Activated T-helper 1 cell treated with anti-CD3 and anti-CD28 coated beads, Interleukin-12 subunit alpha, Interleukin-12 subunit beta, Interleukin-2, Interleukin-4 antibody, amounts not matched to agents 30 ng/mL and 10 ng/mL and 1 ng/mL, durations not matched to agents 14 hours and 24 hours and 36 hours (primary cell): ENCODE measurements at regions not wholly inside any gene's neighbourhood (a gene's known extent, or its start where the extent isn't known, plus 50 kb on each side); places are given as distances from the start of the nearest gene placed in this dataset.
A peak's percentile ranks its signal among the peaks of the same experiment; 100 is the strongest.
"Not testable (repeated sequence)": the region's sequence is repeated elsewhere in the genome, so short reads cannot be mapped to it uniquely, and the experiment has no call there.

Experiments
- DNase-seq: peaks from one replicate; pipeline ENCODE4 v3.0.0; 2021; ENCODE audit warnings: low spot score
- H3K27ac Mint-ChIP-seq: one replicate; pipeline ENCODE4 v1.8.0; 2021; ENCODE audit warnings: mild to moderate bottlenecking, mixed read lengths
- H3K27me3 Mint-ChIP-seq: one replicate; pipeline ENCODE4 v1.8.0; 2022; ENCODE audit warnings: mild to moderate bottlenecking, moderate library complexity, mixed read lengths; ENCODE audit not compliant: insufficient read depth
- H3K36me3 Mint-ChIP-seq: one replicate; pipeline ENCODE4 v1.8.0; 2021; ENCODE audit warnings: low read depth, mixed read lengths
- H3K4me1 Mint-ChIP-seq: one replicate; pipeline ENCODE4 v1.8.0; 2021; ENCODE audit warnings: low read depth, mixed read lengths
- H3K4me3 Mint-ChIP-seq: one replicate; pipeline ENCODE4 v1.8.0; 2021; ENCODE audit warnings: mild to moderate bottlenecking, moderate library complexity, mixed read lengths
- H3K9me3 Mint-ChIP-seq: one replicate; pipeline ENCODE4 v1.8.0; 2021; ENCODE audit warnings: mixed read lengths
- intact Hi-C: fragments of 100-400 bp; cut with micrococcal nuclease; formaldehyde crosslinking; loops from one replicate; pipeline ENCODE4 v1.15.1; 2024

DNA sequence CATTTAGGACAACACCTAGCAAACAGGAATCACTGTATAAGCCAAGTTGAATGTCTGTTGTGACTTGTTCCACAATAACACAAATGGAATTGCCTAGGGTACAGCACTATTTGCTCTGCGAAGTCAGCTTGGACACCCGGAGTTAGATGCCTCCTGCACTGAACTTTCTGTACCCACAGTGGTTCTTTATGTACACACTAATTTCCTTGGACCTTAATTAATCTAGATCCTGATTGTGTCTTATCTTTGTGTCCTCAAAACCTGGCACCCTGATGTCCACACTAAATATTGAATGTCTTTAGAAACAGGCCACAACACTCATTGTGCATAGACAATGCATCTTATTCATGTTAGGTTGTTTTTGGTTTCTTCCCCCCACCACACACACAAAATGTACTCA lies 278.9 kb upstream of the NR2F2 start:
- Mint-ChIP-seq H3K9me3 (peaks cover 4% of the 10 kb centered on the region), H3K36me3 (no peaks in the 10 kb centered on the region), H3K27ac (no peak overlapping the region), H3K27me3 (peaks cover 59% of the 10 kb centered on the region), H3K4me1 (no peaks in the 10 kb centered on the region), H3K4me3 (no peak overlapping the region)
- no peak for DNase-seq
- intact Hi-C loops, result loop anchor here (5.0 to 10.0 kb wide), 2 partner anchors 303 to 1779 kb away; no protein-coding TSS in a partner anchor

DNA sequence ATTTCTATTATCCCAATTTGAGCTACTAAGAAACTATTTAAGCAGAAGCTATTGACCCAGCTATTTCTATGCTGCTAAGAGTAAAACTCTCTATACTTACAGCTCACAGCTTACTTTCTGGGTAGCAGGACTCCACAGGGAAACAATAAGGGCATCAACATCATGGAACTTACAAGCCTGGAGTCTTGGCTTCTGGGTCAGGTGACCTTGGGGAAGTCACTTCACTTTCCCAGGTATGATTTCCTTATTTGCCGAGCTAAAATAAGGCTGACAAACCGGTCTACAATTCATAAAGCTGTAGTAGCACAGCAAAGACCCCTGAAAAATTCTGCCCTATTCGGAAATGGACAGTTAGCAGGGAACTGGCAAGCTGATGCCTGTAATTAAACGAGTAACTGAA lies 278.3 kb upstream of the NR2F2 start:
- Mint-ChIP-seq H3K9me3 (peaks cover 4% of the 10 kb centered on the region), H3K4me3 (no peak overlapping the region), H3K27me3 (peaks cover 60% of the 10 kb centered on the region), H3K27ac (no peak overlapping the region), H3K36me3 (no peaks in the 10 kb centered on the region), H3K4me1 (no peaks in the 10 kb centered on the region)
- intact Hi-C loops, result loop anchor here (5.0 to 10.0 kb wide), 2 partner anchors 303 to 1780 kb away; no protein-coding TSS in a partner anchor
- no peak for DNase-seq

GRCh38 chr15:96052572-96053030 lies 277.9 kb upstream of the NR2F2 start:
- H3K27ac Mint-ChIP-seq, result no peak overlapping the region
- no peak for DNase-seq
- H3K27me3 Mint-ChIP-seq, result peaks cover 59% of the 10 kb centered on the region
- H3K36me3 Mint-ChIP-seq, result no peaks in the 10 kb centered on the region
- H3K4me3 Mint-ChIP-seq, result no peak overlapping the region
- intact Hi-C loops, result loop anchor here (5.0 to 10.0 kb wide), 2 partner anchors 302 to 1780 kb away; no protein-coding TSS in a partner anchor
- peaks cover 4% of the 10 kb centered on the region for H3K9me3 Mint-ChIP-seq
- H3K4me1 Mint-ChIP-seq, result no peaks in the 10 kb centered on the region

DNA sequence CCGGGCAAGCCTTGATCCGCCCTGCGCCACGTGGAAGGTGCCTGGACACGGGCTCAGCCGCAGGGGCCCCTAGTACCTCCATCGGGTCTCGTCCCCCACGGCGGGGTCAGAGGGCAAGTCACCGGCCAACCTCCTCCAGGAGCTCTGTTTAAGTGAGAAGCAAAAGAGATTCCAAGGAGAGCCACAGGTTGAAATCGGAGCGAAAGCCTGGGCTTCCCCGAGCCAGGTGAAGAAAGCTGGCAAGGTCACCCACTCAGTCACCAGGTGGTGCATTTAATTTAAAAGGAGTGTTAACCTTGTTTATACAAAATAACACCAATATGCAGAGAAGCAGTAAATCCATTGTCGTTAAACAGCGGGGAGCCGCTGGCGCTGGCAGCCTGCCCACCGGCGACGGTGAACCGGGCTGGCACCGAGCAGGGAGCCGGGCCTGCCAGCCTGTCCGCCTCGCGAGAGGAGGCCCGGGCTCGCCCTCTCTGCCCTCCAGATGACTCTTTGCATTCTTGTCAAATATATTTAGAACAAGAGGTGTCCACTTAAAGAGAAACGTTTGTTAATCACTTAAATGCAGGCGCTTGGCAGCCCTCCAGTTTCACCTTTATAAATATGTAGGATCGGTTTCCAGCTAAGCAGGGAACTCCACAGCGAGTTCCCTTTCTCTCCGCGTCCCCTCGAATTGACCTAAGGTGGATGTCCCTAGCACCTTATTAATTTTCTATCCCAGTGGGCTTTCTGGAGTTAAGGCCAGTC lies 277.3 kb upstream of the NR2F2 start:
- Mint-ChIP-seq H3K27ac (no peak overlapping the region), H3K36me3 (no peaks in the 10 kb centered on the region), H3K27me3 (peaks cover 57% of the 10 kb centered on the region), H3K9me3 (peaks cover 5% of the 10 kb centered on the region), H3K4me3 (no peak overlapping the region), H3K4me1 (peaks cover 5% of the 10 kb centered on the region)
- DNase-seq, result no peak
- intact Hi-C loops, result loop anchor here (5.0 to 10.0 kb wide), 2 partner anchors 302 to 1781 kb away; no protein-coding TSS in a partner anchor

GRCh38 chr15:96053781-96054428 lies 276.6 kb upstream of the NR2F2 start:
- Mint-ChIP-seq H3K36me3 (no peaks in the 10 kb centered on the region), H3K4me3 (no peak overlapping the region), H3K27ac (no peak overlapping the region), H3K9me3 (peaks cover 8% of the 10 kb centered on the region), H3K4me1 (peaks cover 12% of the 10 kb centered on the region), H3K27me3 (peaks cover 54% of the 10 kb centered on the region)
- no peak for DNase-seq
- intact Hi-C loops, result loop anchor here (5.0 to 10.0 kb wide), 2 partner anchors 301 to 1782 kb away; no protein-coding TSS in a partner anchor

DNA sequence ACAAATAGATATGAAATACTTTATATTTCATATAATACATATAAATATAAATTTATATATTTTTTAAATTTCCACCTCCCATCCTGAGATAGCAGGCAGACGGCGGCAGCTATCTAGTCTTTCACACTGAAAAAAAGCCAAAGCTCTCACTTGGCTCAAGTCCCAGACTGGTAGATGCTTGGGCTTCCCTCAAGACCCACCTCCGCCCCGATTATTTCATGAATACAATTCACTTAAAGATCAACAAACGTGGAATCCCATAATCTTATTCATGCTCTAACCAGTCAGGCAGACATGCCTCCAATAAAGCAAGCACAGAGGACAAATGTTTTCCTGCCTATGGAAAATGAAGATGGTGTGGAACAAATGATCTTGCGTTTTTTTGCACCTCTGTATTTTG lies 275.9 kb upstream of the NR2F2 start:
- peaks cover 8% of the 10 kb centered on the region for H3K9me3 Mint-ChIP-seq
- no peak for DNase-seq
- peaks cover 48% of the 10 kb centered on the region for H3K27me3 Mint-ChIP-seq
- H3K36me3 Mint-ChIP-seq, result no peaks in the 10 kb centered on the region
- H3K27ac Mint-ChIP-seq, result no peak overlapping the region
- peaks cover 13% of the 10 kb centered on the region for H3K4me1 Mint-ChIP-seq
- H3K4me3 Mint-ChIP-seq, result no peak overlapping the region
- intact Hi-C loops, result loop anchor here (5.0 to 10.0 kb wide), 2 partner anchors 300 to 1782 kb away; no protein-coding TSS in a partner anchor

DNA sequence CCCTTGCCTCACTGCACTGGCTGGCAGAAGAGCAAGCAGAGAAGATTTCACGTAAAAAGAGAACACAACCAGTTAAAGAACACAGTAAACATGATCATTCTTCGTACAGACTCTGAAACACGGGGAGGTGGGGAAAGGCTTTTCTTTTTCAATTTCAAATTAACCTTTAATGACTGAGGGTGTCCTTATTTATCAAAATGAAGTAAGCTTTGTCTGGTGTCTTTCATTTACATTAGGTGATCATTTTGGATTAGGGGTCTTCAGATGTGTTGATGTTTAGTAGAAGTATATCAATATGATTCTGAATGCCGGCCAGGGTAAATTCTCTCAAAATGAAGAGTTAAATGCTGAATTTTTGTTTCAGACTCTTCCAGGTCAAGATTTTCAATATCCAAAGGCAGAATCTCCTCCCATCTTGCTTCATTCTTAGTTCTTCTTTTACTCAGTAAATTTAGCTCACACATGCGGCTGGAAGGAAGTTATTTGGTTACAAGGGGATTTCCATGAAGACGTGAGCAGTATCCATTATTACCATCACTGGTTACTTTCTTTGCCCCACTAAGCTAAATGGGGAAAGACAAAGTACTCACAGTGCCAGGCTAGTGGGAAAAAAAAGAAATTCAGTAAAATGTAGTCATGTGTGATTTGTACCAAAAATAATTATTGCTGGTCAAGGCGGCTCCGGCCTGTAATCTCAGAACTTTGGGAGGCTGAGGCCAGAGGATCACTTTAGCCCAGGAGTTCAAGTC lies 272.2 kb upstream of the NR2F2 start:
- intact Hi-C loops, result loop anchor here (10.0 kb wide), 1 partner anchor 297 kb away; no protein-coding TSS in a partner anchor
- peaks cover 13% of the 10 kb centered on the region for H3K9me3 Mint-ChIP-seq
- DNase-seq, result no peak
- H3K36me3 Mint-ChIP-seq, result no peaks in the 10 kb centered on the region
- peaks cover 13% of the 10 kb centered on the region for H3K4me1 Mint-ChIP-seq
- peak overlapping the region; percentile 21 for H3K27ac Mint-ChIP-seq
- peaks cover 42% of the 10 kb centered on the region for H3K27me3 Mint-ChIP-seq
- peak overlapping the region; percentile 40 for H3K4me3 Mint-ChIP-seq

GRCh38 chr15:96058852-96059103 lies 271.7 kb upstream of the NR2F2 start:
- not testable (repeated sequence) for H3K27ac Mint-ChIP-seq, DNase-seq, H3K4me3 Mint-ChIP-seq, H3K36me3 Mint-ChIP-seq
- Mint-ChIP-seq H3K27me3 (peaks cover 37% of the 10 kb centered on the region), H3K4me1 (peaks cover 13% of the 10 kb centered on the region), H3K9me3 (peaks cover 13% of the 10 kb centered on the region)
- intact Hi-C loops, result loop anchor here (10.0 kb wide), 1 partner anchor 296 kb away; no protein-coding TSS in a partner anchor

- H3K4me1 Mint-ChIP-seq, result peaks cover 13% of the 10 kb centered on the region
- intact Hi-C loops, H3K27ac Mint-ChIP-seq, H3K36me3 Mint-ChIP-seq, DNase-seq, H3K4me3 Mint-ChIP-seq: not testable (repeated sequence)
- H3K9me3 Mint-ChIP-seq, result peaks cover 13% of the 10 kb centered on the region
- H3K27me3 Mint-ChIP-seq, result peaks cover 20% of the 10 kb centered on the region
These were observed 269.9 kb upstream of the NR2F2 start for GRCh38 chr15:96060591-96060990.

DNA sequence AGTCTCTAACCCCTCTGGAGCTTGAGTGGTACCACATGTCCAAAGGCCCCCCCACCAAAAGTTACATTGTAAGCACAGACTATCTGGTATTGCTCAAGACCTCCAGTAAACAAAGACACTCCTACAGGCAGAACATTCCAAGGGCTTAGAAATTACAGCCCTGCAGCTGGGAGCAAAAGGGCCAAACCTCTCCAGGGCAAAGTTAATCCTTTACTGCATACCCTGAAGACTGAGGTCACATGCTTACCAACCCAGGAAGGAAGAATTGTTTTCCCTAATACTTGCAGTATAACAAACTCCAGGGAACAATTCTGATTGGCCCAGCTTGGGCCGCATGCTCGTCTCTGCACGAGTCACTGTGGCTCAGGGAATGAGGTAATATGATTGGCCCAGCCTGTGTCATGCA lies 266.1 kb upstream of the NR2F2 start:
- intact Hi-C loops, result no loop called here
- DNase-seq, result no peak
- no peak overlapping the region for H3K27ac Mint-ChIP-seq
- no peaks in the 10 kb centered on the region for H3K36me3 Mint-ChIP-seq
- peaks cover 8% of the 10 kb centered on the region for H3K27me3 Mint-ChIP-seq
- H3K4me3 Mint-ChIP-seq, result no peak overlapping the region
- peaks cover 5% of the 10 kb centered on the region for H3K9me3 Mint-ChIP-seq
- no peaks in the 10 kb centered on the region for H3K4me1 Mint-ChIP-seq

DNA sequence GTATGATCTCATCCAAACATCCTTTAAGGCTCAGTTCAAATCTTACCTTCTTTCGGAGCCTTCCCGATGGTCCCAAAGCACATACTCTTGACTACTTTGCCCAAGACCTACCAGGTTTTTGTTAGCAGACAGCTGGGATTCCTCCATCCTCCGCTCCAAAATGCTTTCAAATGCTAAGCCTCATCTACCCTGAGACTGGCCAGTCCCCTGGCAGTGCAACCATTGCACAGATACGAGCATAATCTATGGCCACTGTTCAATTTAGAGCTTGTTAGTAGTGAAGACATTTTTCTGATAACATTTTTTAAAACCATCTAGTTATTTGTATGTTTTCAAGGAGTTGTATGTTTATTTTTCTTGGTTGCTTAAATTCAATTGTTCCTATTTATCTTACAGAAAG lies 264.4 kb upstream of the NR2F2 start:
- intact Hi-C loops, result no loop called here
- Mint-ChIP-seq H3K36me3 (no peaks in the 10 kb centered on the region), H3K4me3 (no peak overlapping the region), H3K27me3 (no peaks in the 10 kb centered on the region), H3K9me3 (no peaks in the 10 kb centered on the region), H3K4me1 (no peaks in the 10 kb centered on the region), H3K27ac (no peak overlapping the region)
- DNase-seq, result no peak

DNA sequence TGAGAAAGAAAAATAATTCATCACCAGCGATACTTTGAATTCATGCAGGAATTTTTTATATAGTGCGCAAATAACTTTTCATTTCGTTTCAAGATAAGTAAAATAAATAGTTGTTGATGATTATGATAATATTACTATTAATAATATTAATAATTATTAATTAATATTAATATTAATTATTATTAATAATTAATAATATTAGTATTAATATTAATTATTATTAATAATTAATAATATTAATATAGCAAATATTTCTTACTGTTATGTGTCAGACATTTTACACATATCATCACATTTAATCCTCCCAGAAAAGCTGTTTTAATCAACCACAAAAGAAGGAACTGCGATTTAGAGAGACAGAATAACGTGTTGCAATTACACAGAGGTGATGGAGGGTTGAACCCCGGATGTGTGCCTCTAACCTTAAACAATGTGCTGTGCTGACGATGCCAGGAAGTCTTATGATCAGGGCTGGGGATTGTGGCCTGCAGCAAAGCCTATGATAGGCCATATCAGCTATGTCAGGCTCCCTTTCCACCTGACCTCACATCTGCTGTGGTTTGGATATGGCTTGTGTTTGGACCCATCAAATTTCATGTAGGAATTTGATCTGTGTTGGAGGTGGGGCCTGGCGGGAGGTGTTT lies 263.5 kb upstream of the NR2F2 start:
- intact Hi-C loops, result no loop called here
- no peak for DNase-seq
- no peaks in the 10 kb centered on the region for H3K27me3 Mint-ChIP-seq
- no peaks in the 10 kb centered on the region for H3K36me3 Mint-ChIP-seq
- no peak overlapping the region for H3K4me3 Mint-ChIP-seq
- no peaks in the 10 kb centered on the region for H3K4me1 Mint-ChIP-seq
- H3K9me3 Mint-ChIP-seq, result no peaks in the 10 kb centered on the region
- H3K27ac Mint-ChIP-seq, result no peak overlapping the region
